Frontal cortex (tissue), 3 donors: ENCODE measurements at regions not wholly inside any gene's neighbourhood (a gene's known extent, or its start where the extent isn't known, plus 50 kb on each side); places are given as distances from the start of the nearest gene placed in this dataset.
"Not testable (repeated sequence)": the region's sequence is repeated elsewhere in the genome, so short reads cannot be mapped to it uniquely, and the experiment has no call there.

ENCODE experiments used
- DNase-seq, 2 donors: peaks; one replicate each; pipeline ENCODE4 v3.0.0; 2012; ENCODE audit warnings: low spot score in 2 of 2
- FAIRE-seq: peaks from 2 replicates; lab custom pipeline; 2012; peaks lifted over from hg19 to GRCh38; lab: Jason Lieb, UNC
- donor health status: control.
- donor health status: control.
- donor health status: control.

- DNase-seq, FAIRE-seq: not testable (repeated sequence)
Measured at GRCh38 chrX:25797796-25798195, 340.3 kb upstream of the MAGEB18 start.

- DNase-seq (no peak), FAIRE-seq (no peak)
Measured at GRCh38 chrX:25805744-25806143, 332.4 kb upstream of the MAGEB18 start.

GRCh38 chrX:25807022-25807421, 331.1 kb upstream of the MAGEB18 start:
- no peak for FAIRE-seq

GRCh38 chrX:25810202-25810601, 327.9 kb upstream of the MAGEB18 start:
- FAIRE-seq (no peak), DNase-seq (no peak)

More at GRCh38 chrX:25807022-25807421, 331.1 kb upstream of the MAGEB18 start:
- DNase-seq, result no peak

- FAIRE-seq, result no peak
- DNase-seq, result no peak
Measured at GRCh38 chrX:25819879-25820278, 318.3 kb upstream of the MAGEB18 start.

GRCh38 chrX:25851141-25851540, 287.0 kb upstream of the MAGEB18 start:
- DNase-seq, result no peak

GRCh38 chrX:25853002-25853479, 285.1 kb upstream of the MAGEB18 start:
- no peak for FAIRE-seq

More at GRCh38 chrX:25851141-25851540, 287.0 kb upstream of the MAGEB18 start:
- FAIRE-seq, result no peak

GRCh38 chrX:25858273-25858880, 279.8 kb upstream of the MAGEB18 start:
- FAIRE-seq (no peak), DNase-seq (no peak)

More at GRCh38 chrX:25853002-25853479, 285.1 kb upstream of the MAGEB18 start:
- DNase-seq, result no peak

- FAIRE-seq (no peak), DNase-seq (no peak)
Measured at GRCh38 chrX:25860322-25860721, 277.8 kb upstream of the MAGEB18 start.

- DNase-seq (no peak), FAIRE-seq (no peak)
Measured at GRCh38 chrX:25869761-25870160, 268.4 kb upstream of the MAGEB18 start.

- no peak for DNase-seq
- no peak for FAIRE-seq
Measured at GRCh38 chrX:25872786-25873185, 265.4 kb upstream of the MAGEB18 start.

- FAIRE-seq (no peak), DNase-seq (no peak)
Measured at GRCh38 chrX:25873196-25873595, 264.9 kb upstream of the MAGEB18 start.

- FAIRE-seq, result no peak
- DNase-seq, result no peak
Measured at GRCh38 chrX:25878806-25879205, 259.3 kb upstream of the MAGEB18 start.

- not testable (repeated sequence) for DNase-seq, FAIRE-seq
Measured at GRCh38 chrX:25882503-25882902, 255.6 kb upstream of the MAGEB18 start.

- FAIRE-seq (no peak), DNase-seq (no peak)
Measured at GRCh38 chrX:25897758-25898157, 240.4 kb upstream of the MAGEB18 start.

- not testable (repeated sequence) for DNase-seq, FAIRE-seq
Measured at GRCh38 chrX:25905728-25906127, 232.4 kb upstream of the MAGEB18 start.

- no peak for FAIRE-seq
- no peak for DNase-seq
Measured at GRCh38 chrX:25925946-25926345, 212.2 kb upstream of the MAGEB18 start.

- no peak for FAIRE-seq
- no peak for DNase-seq
Measured at GRCh38 chrX:25928316-25928715, 209.8 kb upstream of the MAGEB18 start.

GRCh38 chrX:25941087-25941486, 197.1 kb upstream of the MAGEB18 start:
- DNase-seq, result no peak
- no peak for FAIRE-seq

- FAIRE-seq (no peak), DNase-seq (no peak)
Measured at GRCh38 chrX:25941559-25942250, 196.4 kb upstream of the MAGEB18 start.

- DNase-seq, result no peak
Measured at GRCh38 chrX:25968920-25969319, 169.2 kb upstream of the MAGEB18 start.

More at GRCh38 chrX:25968920-25969319, 169.2 kb upstream of the MAGEB18 start:
- no peak for FAIRE-seq
